C4-2B (cell line): ENCODE measurements at regions not wholly inside any gene's neighbourhood (a gene's known extent, or its start where the extent isn't known, plus 50 kb on each side); places are given as distances from the start of the nearest gene placed in this dataset.

Experiments
- CTCF ChIP-seq: fragments of 450-650 bp; conservative IDR thresholded peaks from 2 replicates; pipeline ENCODE4 v1.5.1; 2017; ENCODE audit warnings: mild to moderate bottlenecking
- ZFX ChIP-seq: fragments of 450-650 bp; IDR thresholded peaks from 2 replicates; pipeline ENCODE4 v1.6.1; 2017

DNA sequence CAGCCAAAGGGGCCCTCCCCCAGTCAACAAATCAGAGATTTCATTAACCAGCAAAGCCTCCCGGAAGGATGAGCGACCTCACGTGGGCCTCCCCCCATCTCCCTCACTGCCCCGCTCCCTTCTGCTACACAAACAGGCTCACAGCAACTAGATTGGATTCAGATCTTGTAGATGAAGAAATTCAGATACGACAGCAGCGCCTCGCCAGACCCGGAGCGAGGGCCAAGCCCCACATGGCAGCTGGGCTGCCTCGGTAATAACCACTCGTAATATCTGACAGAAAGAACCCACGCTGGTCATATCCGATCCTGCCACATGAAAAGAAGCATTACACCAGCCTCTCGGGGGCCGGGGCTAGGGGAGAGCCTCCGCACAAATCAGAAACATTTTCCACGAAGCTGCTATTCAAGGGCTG, 581.3 kb downstream of the BCOR start:
- TF ChIP-seq CTCF (no peak), ZFX (no peak)
